CD4-positive, alpha-beta T cell treated with Interleukin-4 for 1 hour (primary cell): ENCODE measurements at regions not wholly inside any gene's neighbourhood (a gene's known extent, or its start where the extent isn't known, plus 50 kb on each side); places are given as distances from the start of the nearest gene placed in this dataset.

Source experiments
- DNase-seq, 2 donors: peaks; one replicate each; pipeline ENCODE4 v3.0.0-alpha.2; 2020 to 2022

- no peak for DNase-seq
These were observed 490.5 kb upstream of the CHRM3 start for GRCh38 chr1:238895911-238896310.

DNA sequence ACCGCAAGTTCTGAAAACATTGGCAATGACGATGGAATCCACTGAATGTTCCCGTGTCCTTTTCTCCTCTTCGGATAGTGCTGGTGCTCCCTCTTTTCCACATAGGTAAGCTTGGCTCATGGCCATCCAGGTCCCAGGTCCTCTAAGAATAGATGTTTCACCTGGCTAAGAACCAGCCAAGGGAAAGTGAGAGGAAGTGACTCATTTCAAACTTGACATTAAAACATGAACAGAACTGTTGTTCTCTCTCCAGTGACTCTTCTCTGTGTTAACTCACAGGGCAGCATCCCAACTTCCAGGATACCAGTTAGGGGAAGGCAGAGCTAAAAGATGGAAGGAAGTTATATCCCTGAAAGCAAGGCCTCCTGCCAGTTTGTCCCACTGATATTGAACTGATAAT lies 493.8 kb upstream of the CHRM3 start:
- DNase-seq: no peak

DNA sequence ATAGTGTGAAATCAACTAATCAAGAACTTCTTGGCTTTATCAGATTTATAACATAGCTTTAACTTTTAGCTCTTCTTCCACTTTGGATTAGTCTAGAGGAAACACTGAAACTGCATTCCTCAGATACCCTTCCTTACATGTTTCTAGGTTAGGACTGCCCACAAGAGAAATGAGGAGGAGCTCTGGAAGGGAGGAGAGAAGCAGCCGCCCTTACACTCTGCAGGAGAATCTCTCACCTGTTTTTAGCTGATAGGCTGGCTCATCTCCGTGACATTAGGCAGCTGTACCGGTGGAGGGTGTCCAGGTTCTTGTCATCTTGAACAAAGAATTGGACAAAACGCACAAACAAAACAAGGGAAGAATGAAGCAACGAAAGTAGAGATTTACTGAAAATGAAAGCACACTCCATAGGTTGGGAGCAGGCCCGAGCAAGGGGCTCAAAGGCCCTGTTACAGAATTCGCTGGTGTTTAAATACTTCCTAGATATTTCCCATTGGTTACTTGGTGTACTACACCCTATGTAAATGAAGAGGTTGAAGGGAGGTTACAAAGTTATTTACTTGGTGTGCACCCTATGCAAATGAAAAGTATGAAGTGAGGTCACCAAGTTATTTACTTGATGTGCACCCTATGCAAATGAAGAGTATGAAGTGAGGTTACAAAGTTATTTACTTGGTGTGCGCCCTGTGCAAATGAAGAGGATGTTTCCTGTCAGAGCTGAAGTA lies 524.9 kb upstream of the CHRM3 start:
- DNase-seq: no peak

GRCh38 chr1:238833919-238834318 lies 552.4 kb upstream of the CHRM3 start:
- DNase-seq: no peak

DNA sequence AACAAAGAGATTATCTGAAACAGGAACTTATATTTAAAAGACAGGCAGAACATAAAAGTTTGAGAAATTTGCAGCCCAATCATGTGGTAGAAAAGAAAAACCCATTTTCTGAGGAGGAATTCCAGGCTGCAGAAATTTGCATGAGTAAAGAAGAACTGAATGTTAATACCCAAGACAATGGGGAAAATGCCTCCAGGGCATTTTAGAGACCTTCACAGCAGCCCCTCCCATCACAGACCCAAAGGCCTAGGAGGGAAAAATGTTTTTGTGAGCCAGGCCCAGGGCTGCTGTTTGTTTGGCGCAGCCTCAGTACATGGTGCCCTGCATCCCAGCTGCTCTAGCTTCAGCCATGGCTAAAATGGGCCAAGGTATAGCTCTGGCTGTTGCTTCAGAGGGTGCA lies 554.3 kb upstream of the CHRM3 start:
- DNase-seq: no peak

DNA sequence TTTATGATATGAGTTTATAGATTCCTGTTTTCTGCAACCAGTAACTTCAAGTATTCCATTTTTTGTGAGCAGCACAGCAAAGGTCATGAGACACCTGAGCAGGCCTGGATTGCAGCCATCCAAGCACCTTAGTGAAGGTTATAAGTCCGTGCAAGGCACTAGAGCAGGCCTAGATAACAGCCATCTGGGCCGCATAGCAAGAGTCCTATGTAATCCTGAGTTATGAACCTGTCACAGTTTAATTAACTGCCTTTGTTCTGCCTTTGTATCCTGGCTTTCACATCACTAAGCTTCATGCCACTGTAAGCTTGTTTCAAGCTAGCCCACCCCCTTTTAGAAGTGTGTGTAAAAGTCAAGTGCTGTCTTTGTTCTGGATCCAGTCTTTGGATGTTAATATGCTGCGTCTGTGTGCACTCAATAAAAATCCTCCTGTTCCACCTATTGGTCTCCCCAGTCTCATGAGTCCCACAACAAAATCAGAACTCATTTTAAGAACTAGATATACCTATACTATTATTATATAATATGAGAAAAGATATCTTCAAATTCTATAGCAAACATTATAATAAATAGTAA lies 556.2 kb upstream of the CHRM3 start:
- no peak for DNase-seq

DNA sequence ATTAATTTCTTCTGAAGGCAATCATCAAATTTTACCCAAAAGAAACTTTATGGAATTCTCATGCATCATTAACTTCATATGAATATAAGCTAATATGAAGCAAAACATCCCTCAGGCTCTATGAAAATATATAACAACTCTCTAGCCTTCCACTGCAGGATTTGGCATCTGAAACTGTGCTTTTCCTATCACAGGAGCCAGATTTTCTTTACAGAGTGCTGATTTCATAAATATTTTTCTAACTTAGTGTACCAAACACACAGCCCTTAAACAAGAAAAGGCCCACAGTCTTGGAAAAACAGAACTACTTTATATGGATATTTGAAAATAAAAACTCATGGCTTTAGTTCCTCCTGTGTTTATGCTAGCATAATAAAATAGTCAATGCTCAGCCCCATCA lies 559.5 kb upstream of the CHRM3 start:
- DNase-seq: no peak

GRCh38 chr1:238823416-238823815 lies 563.0 kb upstream of the CHRM3 start:
- no peak for DNase-seq

GRCh38 chr1:238811211-238811879 lies 575.0 kb upstream of the CHRM3 start:
- DNase-seq: no peak

- DNase-seq: no peak
These were observed 595.5 kb upstream of the CHRM3 start for GRCh38 chr1:238790882-238791281.

GRCh38 chr1:238789916-238790667 lies 596.3 kb upstream of the CHRM3 start:
- no peak for DNase-seq

- no peak for DNase-seq
These were observed 598.9 kb upstream of the CHRM3 start for GRCh38 chr1:238787471-238787870.

- no peak for DNase-seq
These were observed 602.7 kb upstream of the CHRM3 start for GRCh38 chr1:238783633-238784032.

DNA sequence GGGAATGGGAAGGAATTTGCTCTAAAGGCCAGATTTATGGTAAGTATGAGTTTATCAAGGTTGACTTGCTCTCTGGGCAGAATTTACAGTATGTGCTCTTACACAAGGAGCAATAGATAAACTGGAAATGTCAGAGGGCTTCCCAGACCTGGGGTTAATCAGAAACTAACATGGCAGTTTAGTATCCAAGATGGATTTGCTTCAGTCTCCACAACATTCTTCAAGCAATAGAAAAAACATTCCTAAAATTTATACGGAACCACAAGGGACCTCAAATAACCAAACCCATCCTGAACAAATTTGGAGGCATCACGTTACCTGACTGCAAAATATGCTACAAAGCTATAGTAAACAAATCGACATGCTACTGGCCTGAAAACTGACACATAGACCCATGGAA lies 606.7 kb upstream of the CHRM3 start:
- DNase-seq: no peak

DNA sequence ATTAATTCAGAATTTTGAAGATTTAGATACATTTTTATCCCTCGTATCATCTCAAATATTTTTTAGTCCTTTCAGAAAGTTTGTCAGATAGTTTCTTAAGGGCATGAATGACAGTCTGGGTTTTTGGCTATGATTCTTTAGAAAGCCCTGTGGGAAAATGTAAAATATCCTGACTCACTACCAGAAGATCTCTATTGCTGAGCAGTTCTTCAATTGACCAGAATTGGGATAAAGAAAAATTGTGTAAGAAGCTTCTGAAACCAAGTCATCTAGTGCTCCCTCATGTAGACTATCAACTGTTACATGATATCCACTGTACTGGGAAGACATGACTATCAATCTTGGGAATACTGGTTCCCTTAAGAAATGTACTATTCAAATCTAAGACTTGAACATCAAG lies 608.3 kb upstream of the CHRM3 start:
- no peak for DNase-seq

DNA sequence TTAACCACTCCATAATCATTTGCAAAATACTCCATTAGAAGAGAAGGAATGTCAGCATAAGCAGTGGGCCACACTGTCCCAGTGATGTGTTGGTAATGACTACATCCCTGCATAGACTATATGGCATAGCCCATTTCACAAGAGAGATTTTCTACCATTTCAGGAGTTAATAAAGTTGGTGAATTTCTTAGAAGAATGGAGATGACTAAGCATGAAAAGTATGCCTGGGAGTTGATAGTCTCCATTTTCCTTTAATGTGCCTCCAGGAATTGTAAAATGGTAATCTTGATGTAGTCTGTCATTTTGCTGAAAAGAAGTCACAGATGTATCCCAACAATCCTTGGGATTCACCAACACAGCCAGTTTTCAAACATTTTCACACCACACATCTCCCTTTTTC lies 608.8 kb upstream of the CHRM3 start:
- DNase-seq: no peak

DNA sequence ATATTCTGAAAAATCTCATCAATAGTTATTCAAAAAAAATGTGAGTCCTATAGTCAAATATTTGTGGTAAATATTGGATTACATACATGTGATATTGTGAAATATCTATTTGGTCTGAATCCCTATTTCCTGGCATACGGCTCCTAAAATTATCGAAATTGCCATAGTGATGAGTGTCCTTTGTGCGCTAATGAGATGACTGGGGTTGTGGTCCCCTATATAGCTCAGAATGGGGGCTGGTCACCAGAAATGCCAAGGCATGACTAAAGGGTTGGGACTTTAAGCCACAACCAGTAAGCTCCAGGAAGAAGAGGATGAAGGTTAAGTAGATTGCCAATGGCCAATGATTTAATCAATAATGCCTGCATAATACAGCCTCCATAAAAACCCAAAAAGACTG lies 610.2 kb upstream of the CHRM3 start:
- no peak for DNase-seq

GRCh38 chr1:238772322-238772721 lies 614.0 kb upstream of the CHRM3 start:
- no peak for DNase-seq

DNA sequence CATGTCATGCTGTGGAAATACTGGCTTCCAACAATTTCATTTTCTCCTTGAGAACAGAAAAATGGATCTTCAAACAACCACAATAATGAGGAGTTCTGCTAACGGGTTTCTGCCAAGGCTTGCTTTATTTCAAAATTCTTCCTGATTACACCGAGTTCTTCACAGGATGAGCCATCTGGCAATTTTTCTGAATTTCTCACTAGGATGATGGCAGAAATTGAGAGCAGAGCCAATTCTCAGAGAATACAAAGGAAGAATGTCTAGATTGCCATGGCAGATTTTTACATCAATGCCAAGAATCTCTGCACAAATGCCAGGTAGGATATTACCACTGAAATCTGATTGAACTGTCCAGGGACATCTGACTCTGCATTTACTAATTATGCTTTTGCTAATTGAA lies 619.0 kb upstream of the CHRM3 start:
- no peak for DNase-seq

DNA sequence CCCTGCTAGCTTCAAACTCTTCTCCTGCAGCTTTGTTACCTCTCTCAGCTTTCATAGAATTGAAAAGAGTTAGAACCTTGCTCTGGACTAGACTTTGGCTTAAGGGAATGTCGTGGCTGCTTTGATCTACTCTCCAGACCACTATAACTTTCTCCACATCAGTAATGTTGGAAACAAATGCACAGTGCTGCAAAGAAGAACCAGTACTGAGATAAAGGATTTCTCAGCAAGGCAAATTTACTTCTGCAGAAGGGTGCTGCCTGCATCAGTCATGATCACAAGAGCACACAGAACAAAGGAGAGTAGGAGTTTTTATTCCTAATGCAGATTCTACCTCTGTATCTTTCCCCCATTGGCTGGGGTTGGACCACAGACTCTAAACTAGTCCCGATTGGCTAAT lies 621.6 kb upstream of the CHRM3 start:
- DNase-seq: no peak

DNA sequence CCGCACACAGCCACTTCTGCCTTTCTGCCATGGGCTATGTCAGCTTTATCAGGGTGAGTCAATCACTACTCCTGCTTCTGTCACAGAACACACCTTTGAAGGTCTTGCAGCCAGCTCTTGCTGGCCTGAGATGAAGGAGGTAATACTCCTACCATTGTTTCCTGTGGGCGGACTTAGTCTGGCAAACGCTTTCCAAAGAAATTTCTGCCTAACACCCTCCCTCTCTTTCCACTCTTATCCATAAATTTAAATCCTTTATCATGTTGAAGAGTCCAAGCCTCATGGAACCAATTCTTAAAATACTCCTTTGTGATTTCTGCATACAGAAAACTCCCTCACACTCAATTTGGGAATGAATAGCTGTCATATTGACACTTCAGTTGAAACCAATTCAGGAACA lies 633.1 kb upstream of the CHRM3 start:
- DNase-seq: no peak

DNA sequence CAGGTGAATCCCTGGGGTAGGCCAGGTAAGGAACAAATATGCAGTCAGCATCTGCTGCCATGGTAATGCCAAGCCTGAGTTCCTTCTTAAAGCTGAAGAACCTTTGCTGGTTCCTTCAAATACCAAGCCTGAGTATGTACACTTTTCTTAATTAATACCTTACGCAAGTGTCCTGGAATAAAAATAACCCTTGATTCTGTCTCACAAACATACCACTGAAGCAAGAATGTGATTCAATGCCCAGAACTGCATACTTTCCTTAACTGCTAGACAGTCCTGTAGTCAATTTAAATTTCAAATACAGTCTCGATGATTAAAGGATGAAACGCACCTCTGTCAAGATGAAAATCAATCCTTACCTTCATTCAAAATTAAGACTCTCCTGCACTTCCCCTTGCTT lies 634.0 kb upstream of the CHRM3 start:
- DNase-seq: no peak

- DNase-seq: no peak
These were observed 641.3 kb upstream of the CHRM3 start for GRCh38 chr1:238745069-238745468.

- no peak for DNase-seq
These were observed 647.5 kb upstream of the CHRM3 start for GRCh38 chr1:238738892-238739291.
